LoVo (cell line): ENCODE measurements at regions not wholly inside any gene's neighbourhood (a gene's known extent, or its start where the extent isn't known, plus 50 kb on each side); places are given as distances from the start of the nearest gene placed in this dataset.

Source experiments
- DNase-seq: peaks from one replicate; pipeline ENCODE4 v3.0.0-alpha.2; 2016; ENCODE audit warnings: low spot score

DNA sequence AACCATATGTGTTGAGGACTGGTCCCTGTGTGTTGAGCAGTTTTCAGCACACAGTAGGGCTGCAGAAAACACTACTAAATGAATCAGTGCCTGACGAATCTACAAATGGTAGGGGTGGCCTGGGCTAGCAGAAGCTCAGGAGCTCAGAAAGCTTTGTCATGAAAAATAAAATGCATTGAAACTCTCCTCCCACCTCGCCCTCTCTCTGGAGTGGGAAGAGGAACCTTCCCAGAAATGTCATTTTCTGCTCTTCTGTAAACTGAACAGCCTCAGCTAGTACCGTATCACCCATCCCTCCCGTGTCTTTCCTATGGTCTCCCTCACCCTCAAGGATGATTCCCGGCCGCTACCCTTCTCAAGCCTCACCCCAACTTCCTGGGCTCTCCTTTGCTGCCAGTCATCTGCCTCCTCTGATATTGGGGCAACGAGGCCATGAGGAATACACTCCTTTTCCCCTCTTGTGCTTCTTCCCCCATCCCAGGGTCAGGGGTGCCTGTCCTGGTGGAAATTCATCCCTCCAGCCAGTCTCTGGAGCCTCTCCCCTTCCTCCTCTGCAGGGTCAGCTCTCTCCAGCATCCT, 734.5 kb downstream of the PTPRU start:
- no peak for DNase-seq

DNA sequence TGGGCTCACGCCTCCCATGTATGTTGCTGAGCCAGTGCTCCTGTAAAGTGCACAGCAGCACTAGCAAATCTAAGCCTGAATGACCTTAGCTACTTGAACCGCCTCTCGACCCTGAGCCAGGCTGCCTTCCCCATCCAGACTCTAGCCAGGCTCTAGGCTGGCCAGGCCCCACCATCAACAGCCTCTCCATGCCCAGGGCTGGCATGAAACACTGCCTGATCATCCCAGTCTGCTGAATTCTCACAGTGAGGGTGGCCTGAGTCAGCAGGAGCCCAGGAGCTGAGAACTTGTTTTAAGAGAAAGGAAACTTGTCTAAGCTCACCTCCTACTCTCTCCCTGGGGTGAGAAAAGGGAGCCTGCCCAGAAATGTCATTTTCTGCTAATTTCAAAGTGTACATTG, 733.3 kb downstream of the PTPRU start:
- no peak for DNase-seq

DNA sequence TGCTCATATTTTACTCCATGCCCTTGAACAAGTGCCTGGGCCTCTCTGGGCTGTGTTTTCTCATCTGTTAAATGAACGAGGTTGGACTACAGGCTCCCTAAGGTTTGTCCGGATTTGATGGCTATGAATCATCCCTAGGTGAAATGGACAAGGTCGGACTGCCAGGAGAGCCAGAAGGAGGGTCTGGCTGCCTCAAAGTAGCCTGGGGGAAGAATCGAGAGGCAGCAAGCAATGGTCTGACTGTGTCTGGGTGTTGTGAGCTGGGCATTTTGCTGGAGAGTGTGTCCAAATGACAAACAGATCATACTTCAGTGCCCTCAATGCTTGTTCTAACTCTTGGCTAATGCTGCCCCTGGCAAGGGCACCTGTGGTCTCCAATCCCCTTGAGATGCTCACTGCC, 730.9 kb downstream of the PTPRU start:
- no peak for DNase-seq

DNA sequence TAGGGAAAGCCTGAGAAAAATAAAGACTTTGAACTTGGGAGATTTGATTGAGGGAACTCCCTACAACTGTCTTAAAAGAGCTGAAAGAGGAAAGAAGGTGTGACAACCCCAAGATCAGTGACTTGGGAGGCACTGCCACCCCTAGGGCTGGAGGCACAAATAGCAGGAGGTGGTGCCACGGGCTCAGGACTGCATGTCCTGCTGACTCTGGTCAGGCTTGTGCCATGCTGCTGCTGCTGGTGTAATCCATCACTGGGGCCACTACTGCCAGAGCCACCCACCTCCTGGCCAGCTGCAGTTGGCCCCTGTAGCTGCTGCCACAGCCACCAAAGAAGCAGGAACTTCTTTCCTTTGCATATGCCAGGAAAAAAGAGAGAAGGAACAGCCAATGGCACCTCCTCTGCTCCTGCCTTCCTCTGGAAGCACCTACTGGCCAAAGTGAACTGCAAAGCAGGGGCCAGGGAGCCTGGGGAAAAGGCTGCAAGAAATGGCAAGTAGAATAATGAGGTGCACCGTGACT, 730.3 kb downstream of the PTPRU start:
- DNase-seq = no peak

DNA sequence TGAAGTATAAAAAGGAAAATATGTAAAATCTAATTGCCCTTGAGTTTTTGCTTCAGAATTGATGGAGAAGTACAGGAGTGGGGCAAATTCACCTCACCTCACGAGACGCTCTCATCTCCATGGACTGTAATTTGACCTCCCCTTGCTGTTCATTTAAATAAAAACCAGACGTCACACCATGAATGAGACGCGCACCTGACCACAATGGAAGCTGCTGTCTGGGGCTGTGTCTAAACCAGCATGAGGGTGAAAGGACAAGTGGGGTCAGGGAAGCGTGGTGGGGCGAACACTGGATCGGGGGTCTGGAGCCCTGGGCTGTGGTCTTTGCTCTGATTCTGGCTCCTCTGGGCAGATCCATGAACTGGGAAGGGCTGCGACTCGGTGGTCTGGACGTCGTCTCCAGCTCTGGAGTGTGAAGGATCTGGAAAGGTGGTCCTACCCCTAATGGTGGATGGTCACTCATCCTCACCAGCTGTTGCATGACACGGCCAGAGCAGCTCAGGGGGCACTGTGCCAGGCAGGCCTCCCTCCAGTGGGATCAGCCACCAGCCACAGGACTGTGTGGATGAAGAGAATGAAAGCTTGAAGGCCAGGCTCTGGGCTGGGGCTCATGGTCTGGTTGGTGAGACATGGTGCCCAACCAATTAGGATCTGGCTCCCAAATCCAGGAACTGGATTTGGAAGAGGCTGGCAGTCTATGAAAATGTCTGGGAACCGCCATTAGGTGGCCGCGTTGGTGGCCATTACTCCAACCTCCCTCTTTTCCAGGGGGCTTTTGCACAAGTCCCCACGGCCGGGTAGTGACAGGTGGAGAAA, 728.6 kb downstream of the PTPRU start:
- no peak for DNase-seq

DNA sequence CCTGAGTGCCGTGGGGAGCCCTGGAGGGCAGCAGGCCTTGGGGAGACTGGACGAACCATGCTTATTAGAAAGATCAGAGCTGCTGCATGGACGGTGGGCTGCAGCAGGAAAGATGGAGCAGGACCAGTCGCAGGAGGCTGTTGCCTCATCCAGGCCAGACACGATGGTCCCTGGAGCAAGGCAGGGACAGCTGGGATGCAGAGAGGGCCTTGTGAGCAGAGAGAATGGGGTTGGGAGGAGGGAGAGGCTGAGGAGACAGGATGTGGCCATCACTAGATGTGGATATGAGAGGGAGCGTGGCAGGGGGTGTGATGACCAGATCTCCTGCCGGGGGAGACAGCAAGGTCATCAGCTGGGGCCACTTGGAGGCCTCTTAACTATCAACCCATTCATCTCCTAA, 727.6 kb downstream of the PTPRU start:
- no peak for DNase-seq

DNA sequence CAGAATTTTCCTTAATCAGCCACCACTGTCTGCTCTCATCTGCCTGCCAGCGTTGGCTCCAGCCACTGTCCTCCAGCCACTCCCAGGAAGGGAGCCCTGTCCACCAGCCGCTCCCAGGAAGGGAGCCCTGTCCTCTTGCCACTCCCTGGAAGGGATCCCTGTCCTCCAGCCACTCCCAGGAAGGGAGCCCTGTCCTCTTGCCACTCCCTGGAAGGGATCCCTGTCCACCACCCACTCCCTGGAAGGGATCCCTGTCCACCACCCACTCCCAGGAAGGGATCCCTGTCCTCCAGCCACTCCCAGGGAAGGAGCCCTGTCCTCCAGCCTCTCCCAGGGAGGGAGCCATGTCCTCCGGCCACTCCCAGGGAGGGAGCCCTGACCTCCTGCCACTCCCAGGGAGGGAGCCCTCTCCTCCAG, 726.5 kb downstream of the PTPRU start:
- no peak for DNase-seq

DNA sequence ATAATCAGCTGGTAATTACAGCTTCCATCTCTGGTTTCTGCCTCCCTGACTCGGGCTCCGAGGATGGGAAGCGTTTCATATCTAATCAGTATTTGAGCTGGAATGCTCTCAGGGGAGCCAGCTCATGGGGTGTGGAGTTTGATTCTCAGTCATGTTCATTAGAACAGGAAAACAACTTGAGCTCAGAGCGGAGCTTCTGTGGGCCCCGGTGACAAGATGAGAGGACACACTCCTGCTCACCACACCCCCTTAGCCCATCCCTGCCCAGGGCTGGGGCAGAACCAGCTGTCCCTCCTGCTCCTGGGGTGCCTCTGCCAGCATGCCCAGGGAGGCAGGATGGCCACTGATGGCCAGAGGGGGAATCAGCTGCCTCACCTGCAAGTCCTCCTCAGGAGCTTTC, 726.0 kb downstream of the PTPRU start:
- no peak for DNase-seq

DNA sequence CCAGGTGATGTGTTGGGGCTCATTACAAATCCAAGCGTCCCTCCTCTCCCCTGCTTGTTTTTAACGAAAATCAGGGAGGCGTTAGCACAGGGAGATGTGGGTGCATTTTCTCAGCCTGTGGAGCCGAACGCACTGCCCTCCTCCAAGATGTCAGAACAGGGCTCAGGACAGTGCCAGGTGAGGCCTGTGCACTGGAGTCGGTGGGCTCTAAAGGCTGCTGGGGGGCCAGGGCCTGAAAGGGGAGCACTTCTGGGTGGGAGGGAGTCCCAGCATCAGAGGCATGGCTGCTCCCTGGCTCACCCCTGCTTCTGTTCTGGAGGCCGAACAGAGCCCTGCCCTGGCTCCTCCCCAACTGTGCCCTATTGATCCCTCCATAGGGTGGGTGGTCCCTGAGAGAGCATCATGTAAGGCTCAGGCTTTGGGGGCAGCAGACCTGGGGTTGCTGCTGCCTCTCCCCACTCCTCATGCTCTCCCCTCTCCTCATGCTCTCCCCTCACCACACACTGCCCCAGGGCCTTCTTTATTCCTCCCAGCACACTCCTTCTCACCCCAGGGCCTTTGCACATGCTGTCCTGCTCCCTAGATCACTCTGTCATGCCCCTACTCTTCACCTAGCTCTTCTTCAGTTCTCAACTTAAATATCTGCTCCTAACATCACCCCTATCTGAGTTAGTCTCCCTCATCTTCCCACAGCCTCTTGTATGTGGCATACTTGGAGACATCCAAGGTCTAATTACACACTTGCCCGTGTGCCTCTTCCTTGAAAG, 725.2 kb downstream of the PTPRU start:
- no peak for DNase-seq

DNA sequence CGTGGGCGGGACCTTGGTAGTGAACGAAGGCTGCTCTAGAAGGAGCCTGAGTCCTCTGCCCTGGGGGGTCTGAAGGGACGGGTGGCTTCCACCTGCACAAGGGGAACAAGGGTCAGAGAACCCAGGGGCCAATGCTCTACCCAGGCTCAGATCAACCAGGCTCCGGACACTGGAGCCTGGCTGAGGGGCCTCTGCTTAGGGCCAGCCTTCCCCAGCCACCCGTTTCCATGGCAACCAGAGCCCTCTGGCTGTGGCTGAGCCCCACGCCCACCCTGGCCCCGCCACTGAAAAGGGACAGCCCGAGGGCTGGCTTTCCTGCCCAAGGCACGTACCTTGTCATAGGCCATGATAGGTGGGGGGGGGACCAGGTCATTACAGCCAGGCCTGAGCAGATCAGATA, 724.6 kb downstream of the PTPRU start:
- no peak for DNase-seq

DNA sequence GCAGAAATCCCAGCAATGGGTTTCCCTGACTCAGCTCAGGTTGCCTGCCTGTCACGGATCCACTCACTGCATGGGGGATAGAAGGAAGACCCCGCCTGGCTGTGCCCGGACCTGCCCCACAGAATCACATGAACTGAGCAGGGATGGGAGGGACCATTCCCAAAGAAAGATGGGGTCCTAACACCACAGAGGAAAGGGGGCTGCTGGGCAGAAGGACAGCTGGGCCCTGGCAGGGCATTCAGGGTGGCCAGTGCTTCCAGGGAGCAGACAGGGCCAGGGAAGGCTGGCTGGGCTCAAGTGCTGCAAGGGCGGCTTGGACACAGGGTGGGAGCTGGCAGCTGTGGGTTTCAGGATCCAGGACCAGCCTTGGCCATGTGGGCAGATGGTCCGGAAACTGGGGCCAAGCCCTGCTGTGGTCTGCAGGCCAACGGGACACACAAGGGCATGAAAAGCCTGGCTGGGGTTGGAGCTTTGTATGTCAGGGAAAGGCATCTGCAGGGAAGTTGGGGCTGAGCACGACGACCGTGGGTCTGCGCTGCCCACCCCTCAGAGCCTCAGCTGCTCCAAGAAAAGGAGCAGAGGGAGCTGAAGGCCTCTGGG, 723.9 kb downstream of the PTPRU start:
- DNase-seq = no peak

DNA sequence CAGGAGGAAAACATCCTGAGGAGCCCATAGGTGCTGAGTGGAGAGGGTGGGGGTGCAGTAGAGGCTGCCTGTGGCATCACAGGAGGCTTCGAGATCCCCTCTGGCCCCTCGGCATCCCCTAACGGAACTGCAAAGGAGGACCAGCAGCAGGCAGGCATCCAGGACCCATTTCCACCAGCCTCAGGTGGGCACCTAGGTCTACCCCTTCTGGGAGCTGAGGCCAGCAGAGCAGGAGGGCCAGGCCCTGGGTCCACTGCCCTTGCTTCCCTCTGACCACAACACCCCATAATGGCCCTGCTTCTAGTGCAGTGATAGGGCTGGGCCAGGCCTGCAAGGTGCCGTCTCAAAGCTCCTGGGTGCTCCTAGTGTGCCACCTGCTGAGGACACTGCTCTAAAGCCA, 723.0 kb downstream of the PTPRU start:
- no peak for DNase-seq

DNA sequence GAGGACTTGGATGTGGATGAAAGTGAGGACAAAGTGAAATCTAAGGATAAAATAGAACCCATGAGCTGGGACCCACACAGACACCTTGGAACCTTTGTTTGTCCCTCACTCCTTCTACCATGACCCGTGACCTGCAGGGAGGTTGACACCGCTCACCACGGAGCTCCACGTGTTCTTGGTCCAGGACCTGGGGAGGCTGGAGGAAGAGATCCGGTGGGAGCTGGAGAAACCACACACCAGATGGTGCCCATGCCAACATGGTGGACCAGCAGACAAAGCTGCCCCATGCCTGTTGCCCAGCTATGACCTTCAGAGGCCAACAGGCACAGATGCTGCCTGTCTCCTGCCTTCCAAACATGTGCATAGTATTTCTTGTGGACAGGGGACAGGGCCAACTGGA, 721.9 kb downstream of the PTPRU start:
- DNase-seq = no peak

DNA sequence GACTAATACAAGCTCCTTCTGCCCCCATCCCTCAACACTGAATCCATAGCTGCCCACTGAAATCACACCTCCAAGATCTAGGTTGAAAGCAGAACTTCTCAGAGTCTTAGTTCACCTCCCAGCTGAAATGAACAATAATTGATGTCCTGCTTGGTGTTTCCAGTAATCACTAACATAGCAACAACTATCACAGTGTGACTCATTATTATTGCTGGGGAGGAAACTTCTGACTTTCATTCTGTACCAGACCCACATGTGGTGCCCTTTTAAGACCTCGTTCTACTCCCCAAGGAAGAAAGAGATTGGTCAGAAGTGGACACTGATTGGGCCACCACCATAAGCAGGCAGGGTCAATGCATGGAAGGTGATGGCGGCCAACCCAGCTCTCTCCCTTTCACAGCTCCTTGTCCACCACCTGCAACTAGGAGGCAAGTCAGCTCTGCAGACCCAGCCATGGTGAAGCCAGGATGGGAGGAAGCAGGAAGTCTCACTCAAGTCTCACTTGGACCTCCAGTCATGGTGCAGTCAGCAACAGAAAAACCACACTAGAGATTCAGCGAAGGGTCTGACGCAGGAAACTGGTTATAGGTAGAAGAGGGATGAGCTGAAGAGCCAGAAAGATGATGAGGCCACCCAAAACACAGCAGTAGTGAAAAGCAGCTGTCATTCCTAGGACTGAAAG, 720.2 kb downstream of the PTPRU start:
- DNase-seq = no peak

DNA sequence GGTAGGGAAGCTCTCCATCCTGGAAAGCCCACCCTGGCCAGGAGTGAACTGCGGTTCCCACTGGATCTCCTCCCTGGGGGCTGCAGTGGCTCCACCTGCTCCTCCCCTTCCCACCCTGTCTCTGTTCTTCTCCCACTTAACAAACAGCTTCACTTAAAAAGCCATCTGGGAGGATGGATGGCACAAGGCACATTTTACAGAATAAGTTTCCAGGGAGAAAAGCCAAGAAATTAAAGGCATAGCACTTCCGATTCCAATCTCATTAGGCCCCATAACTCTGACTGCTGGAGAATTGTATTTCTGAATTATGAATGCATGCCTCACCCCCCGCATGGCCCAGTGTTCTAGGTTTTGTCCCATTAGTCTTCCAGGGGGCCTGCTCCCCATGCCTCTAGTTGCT, 718.3 kb downstream of the PTPRU start:
- DNase-seq = no peak

DNA sequence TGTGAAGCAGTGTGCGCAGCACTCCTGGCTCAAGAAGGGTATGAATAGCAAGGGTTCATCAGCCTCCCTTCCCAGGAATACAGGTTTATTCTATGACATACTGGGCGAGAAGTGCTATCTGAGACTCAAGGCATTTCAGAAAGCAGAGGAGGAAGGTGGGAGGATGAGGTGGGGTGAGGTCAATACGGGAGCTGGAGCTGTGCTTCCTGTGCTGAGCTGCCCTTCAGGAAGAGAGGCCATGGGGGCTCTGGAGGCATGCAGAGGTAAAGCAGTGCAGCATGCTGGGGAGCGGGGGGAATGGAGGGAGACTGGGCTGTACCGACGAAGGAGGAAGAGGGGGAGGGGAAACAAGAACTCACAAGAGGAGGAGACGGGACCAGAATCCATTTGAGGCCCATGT, 717.6 kb downstream of the PTPRU start:
- DNase-seq = no peak

DNA sequence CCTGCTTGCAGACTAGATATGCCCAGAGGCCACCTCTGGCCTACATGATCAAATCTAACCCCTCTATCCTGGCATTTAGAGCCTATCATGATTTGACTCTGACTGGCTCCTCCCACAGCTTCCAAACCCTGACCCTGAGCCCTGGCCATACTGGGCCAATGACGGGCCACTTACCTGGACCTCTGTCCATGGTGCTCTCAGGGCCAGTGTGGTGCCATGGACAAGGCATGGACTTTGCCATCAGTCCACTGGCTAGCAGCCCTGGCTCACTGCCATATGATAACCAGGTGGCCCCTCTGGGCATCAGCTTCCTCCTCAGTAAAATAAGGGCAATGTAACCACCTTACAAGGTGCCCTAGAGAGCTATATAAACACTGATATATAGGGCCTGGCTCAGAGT, 713.4 kb downstream of the PTPRU start:
- DNase-seq = no peak

DNA sequence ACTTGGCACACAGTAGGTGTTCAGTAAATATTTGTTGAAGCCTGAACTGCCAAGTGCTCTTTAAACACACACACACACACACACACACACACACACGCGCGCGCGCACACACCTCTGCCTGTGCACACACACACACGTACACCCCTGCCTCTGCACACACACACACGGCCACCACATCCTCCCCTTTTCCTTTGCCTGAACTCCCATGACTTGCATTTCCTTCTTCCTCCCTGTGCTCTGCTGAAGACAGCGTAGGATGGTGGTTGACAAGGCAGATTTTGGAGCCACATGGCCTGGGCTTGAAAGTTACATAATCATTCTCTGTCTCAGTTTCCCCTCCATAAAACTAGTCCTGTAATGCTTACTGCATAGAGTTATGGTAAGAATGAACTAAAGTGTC, 712.3 kb downstream of the PTPRU start:
- DNase-seq = no peak

DNA sequence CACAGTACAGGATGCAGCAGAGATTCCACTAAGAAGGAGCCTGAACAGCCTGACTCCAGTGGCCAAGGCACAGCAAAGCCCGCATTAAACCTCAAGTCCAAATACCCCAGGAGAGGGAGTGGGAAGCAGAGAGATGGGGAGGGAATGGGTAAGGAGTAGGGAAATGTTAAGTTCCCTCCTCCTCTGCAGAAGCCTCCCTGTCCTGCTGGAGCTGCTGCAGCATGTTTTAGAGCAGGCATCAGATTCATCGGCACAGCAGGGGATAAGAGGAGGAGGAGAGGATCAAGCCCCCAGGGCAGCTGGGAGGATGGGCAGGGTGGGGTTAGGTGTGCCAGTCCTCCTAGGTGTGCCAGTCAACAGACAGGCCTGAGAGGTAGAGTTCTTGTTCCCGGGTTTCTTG, 709.7 kb downstream of the PTPRU start:
- no peak for DNase-seq

DNA sequence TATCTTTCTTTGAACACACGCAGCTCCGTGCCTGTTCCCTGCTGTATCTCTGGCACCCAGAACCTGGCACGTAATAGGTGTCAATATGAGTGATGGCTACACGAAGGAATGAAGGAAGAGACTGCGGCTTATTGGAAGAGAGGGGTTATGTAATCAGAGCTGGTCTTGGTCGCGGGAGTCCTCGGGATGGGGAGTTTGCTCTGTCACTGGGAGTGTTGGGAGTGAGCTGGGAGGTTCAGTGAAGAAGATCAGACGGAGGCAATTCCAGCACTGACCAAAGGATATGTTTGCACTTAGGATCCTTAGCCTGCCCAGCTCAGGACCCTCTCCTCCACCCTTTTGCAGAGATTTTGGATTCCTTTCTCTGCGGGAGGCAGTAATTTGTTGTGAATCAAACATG, 709.1 kb downstream of the PTPRU start:
- no peak for DNase-seq

DNA sequence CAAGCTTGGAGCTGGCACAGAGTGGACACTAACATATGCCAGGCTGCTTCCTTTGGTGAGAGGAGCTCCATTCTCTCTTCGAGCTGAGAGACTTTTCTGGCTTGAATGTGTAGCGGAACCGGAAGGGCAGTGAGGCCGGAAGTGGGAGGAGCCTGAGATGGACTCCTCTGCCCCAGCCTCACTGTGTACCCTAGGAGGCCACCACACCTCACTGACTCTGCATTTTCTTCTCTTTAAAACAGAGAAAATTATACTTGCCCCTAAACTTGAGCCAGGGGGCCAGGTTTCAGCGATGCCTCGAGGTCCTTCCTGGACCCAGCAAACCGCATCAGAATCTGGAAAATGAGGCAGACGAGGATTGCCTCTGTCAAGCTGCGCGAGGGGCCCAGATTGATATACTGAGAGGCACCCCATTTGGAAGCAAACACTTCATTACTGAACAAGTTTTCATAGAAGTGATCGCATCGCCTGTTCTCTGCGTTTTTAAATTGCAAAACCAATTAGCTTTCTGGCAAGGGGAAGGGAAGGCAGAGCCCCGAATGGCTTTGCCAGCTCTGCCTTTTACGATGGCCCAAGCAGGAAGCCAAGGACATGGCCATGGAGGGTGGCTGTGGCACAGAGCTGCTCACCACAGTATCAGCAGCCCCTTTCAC, 708.1 kb downstream of the PTPRU start:
- no peak for DNase-seq

DNA sequence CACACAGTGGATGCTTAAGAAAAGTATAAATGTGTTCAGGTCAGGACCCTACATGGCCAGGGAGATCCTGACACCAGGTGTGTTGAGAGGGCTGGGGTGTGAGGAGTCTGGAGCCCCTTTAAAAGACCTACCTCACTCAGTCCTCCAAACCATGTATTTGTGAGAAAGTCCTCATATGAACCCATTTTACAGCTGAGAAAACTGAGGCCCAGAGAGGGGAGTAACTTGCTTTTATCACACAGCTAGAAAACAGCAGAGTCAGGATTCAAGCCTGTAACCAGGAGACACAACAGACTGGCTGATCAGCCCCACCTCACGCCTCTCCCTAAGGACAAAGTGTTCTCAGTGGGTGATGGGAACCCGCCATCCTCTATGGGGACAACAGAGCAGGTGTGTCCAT, 706.7 kb downstream of the PTPRU start:
- DNase-seq = no peak
